K562 (cell line): ENCODE measurements at regions not wholly inside any gene's neighbourhood (a gene's known extent, or its start where the extent isn't known, plus 50 kb on each side); places are given as distances from the start of the nearest gene placed in this dataset.

Experiments
- ATAC-seq: fragments of 200-7000 bp; cut with Tn5 transposase; 3 replicates; pipeline ENCODE4 v1.9.1; 2020; ENCODE audit warnings: moderate library complexity
- BruUV-seq: library from RNA; stranded (reverse); fragments of 400-500 nt; replicated peaks from 2 replicates; lab custom pipeline; 2021; lab: Mats Ljungman, UMichigan
- CTCF ChIA-PET: fragments of 300-600 bp; formaldehyde crosslinking; extraction: SDS; loops from one replicate; lab custom pipeline; 2021; ENCODE audit warnings: low intra/inter-chr PET ratio; lab: Yijun Ruan, JAX
- POLR2A ChIA-PET: fragments of 300-600, 350-650 bp; sonication (Branson Sonifier 250); formaldehyde crosslinking; extraction: SDS; loops from one replicate; lab custom pipeline; 2021; ENCODE audit warnings: antibody characterized with exemption, inconsistent platforms; lab: Yijun Ruan, JAX
- DNase-seq, 4 experiments: peaks; one replicate each; pipeline versions ENCODE4 v3.0.0 to v3.0.0-alpha.2; 2011 to 2018; ENCODE audit warnings: low spot score in 3 of 4, mixed read lengths in 3 of 4; ENCODE audit errors: extremely low read depth in 1 of 4
- FAIRE-seq: peaks from 2 replicates; lab custom pipeline; 2011; peaks lifted over from hg19 to GRCh38; lab: Jason Lieb, UNC
- H2AFZ ChIP-seq: 2 replicates; pipeline ENCODE4 v1.6.0; 2011; ENCODE audit warnings: low read depth, low read length, control low read depth, inconsistent platforms
- H3K27ac ChIP-seq: fragments of 200-600 bp; 3 replicates; pipeline ENCODE4 v1.8.0; 2011; ENCODE audit warnings: low read depth, mild to moderate bottlenecking, control low read depth, inconsistent platforms, low read length, moderate library complexity, mixed read lengths; ENCODE audit errors: extremely low read depth
- H3K27me3 ChIP-seq, 2 experiments: fragments of 300-600 bp in 1 of 2; 2 replicates in 1 of 2; 3 replicates in 1 of 2; pipeline versions ENCODE4 v1.6.0 to v1.8.0; 2011; ENCODE audit warnings: inconsistent platforms in 2 of 2, low read length in 2 of 2, mild to moderate bottlenecking in 1 of 2, mixed read lengths in 1 of 2, moderate library complexity in 1 of 2; ENCODE audit not compliant: control insufficient read depth in 2 of 2, insufficient read depth in 2 of 2
- H3K36me3 ChIP-seq: fragments of 300-600 bp; 3 replicates; pipeline ENCODE4 v1.8.0; 2011; ENCODE audit warnings: mild to moderate bottlenecking, low read length, inconsistent platforms; ENCODE audit not compliant: control insufficient read depth, insufficient read depth
- H3K4me1 ChIP-seq, 2 experiments: fragments of 200-600 bp in 1 of 2; replicated peaks in 1 of 2; 2 replicates in 1 of 2; 3 replicates in 1 of 2; pipeline versions ENCODE4 v1.5.1 to v1.8.0; 2011; ENCODE audit warnings: inconsistent platforms in 2 of 2, low read length in 2 of 2, mild to moderate bottlenecking in 1 of 2, mixed read lengths in 1 of 2, moderate library complexity in 1 of 2; ENCODE audit not compliant: control insufficient read depth in 2 of 2, insufficient read depth in 2 of 2
- H3K4me2 ChIP-seq: 2 replicates; pipeline ENCODE4 v1.6.1; 2011; ENCODE audit warnings: low read length, control low read depth, inconsistent platforms, mixed read lengths; ENCODE audit not compliant: insufficient read depth
- H3K4me3 ChIP-seq: fragments of 200-600 bp; sonication (generic), shearing (Covaris generic); 2 replicates; pipeline ENCODE4 v1.5.1; 2016; ENCODE audit warnings: control low read depth, inconsistent platforms
- H3K79me2 ChIP-seq: fragments of 200-600 bp; 3 replicates; pipeline ENCODE4 v1.8.0; 2011; ENCODE audit warnings: low read length, inconsistent platforms; ENCODE audit not compliant: control insufficient read depth, insufficient read depth
- H3K9ac ChIP-seq, 2 experiments: 2 replicates each; pipeline versions ENCODE4 v1.6.0 to v1.6.1; 2011; ENCODE audit warnings: low read depth in 2 of 2, low read length in 2 of 2, control low read depth in 1 of 2, inconsistent platforms in 1 of 2, mild to moderate bottlenecking in 1 of 2, mixed read lengths in 1 of 2; ENCODE audit not compliant: insufficient read depth in 1 of 2
- H3K9me1 ChIP-seq: one replicate; pipeline ENCODE4 v1.6.0; 2011; ENCODE audit warnings: inconsistent platforms, mild to moderate bottlenecking, low read length, moderate library complexity; ENCODE audit not compliant: control insufficient read depth, insufficient read depth
- H3K9me3 ChIP-seq: replicated peaks from 2 replicates; pipeline ENCODE4 v1.5.1; 2011; ENCODE audit warnings: low read depth, low read length, inconsistent platforms; ENCODE audit not compliant: control insufficient read depth, insufficient read depth
- H4K20me1 ChIP-seq: replicated peaks from 2 replicates; pipeline ENCODE4 v1.6.1; 2011; ENCODE audit warnings: low read length, inconsistent platforms, mixed read lengths; ENCODE audit not compliant: control insufficient read depth, insufficient read depth
- CHD1 ChIP-seq: fragments of 200-600 bp; sonication (generic); IDR thresholded peaks from one replicate; pipeline ENCODE4 v1.6.1; 2012; ENCODE audit warnings: mild to moderate bottlenecking, moderate library complexity, low read length, inconsistent platforms
- HDAC6 ChIP-seq: IDR thresholded peaks from 2 replicates; pipeline ENCODE4 v1.6.1; 2012; ENCODE audit warnings: low read depth, mild to moderate bottlenecking, control low read depth, inconsistent platforms, low read length, moderate library complexity
- RBM15 ChIP-seq: fragments of 200-400 bp; formaldehyde crosslinking; IDR thresholded peaks from 2 replicates; pipeline ENCODE4 v1.6.1; 2018; ENCODE audit warnings: mild to moderate bottlenecking, low read length, moderate library complexity; ENCODE audit not compliant: insufficient read depth
- SPI1 ChIP-seq: IDR thresholded peaks from 2 replicates; pipeline ENCODE4 v1.6.1; 2011; ENCODE audit warnings: low read depth, low read length, control low read depth, borderline replicate concordance
- ZNF121 ChIP-seq: sonication (generic); formaldehyde crosslinking; conservative IDR thresholded peaks from 2 replicates; pipeline ENCODE4 v1.8.0; 2022; ENCODE audit warnings: missing genetic modification reagents
- ZNF766 ChIP-seq: fragments of 200-800 bp; sonication (Bioruptor generic); conservative IDR thresholded peaks from 2 replicates; pipeline ENCODE4 v1.6.1; 2016; ENCODE audit warnings: missing genetic modification characterization, missing compliant biosample characterization
- WGBS: fragments of 100-300 bp; shearing (Covaris generic); methylation state at CpG from one replicate; pipeline ENCODE4 v1.1.6; 2016; ENCODE audit warnings: low coverage, mixed read lengths; ENCODE audit not compliant: insufficient coverage; ENCODE audit errors: missing lambda C conversion rate; 5-methylcytosine and 5-hydroxymethylcytosine counted together
- in situ Hi-C: fragments of 300-500 bp; cut with MboI; formaldehyde crosslinking; loops from 4 replicates; pipeline ENCODE4 v1.15.0; 2018; ENCODE audit warnings: inconsistent platforms, mixed read lengths
- intact Hi-C: fragments of 100-400 bp; cut with micrococcal nuclease; formaldehyde crosslinking; loops from 2 replicates; pipeline ENCODE4 v1.14.2; 2022
- TF ChIP-seq, protein P1 (sequence below), 2 experiments: IDR thresholded peaks; 2 replicates each; pipeline ENCODE4 v1.6.1; 2011; ENCODE audit warnings: borderline replicate concordance in 1 of 2, control low read depth in 1 of 2, low read depth in 1 of 2, low read length in 1 of 2, mild to moderate bottlenecking in 1 of 2, mixed read lengths in 1 of 2, moderate library complexity in 1 of 2; ENCODE audit not compliant: insufficient read depth in 1 of 2, insufficient read length in 1 of 2, poor library complexity in 1 of 2, severe bottlenecking in 1 of 2; ENCODE audit errors: extremely low read depth in 1 of 2
- TF ChIP-seq, protein P2 (sequence below): sonication (generic); formaldehyde crosslinking; IDR thresholded peaks from 2 replicates; pipeline ENCODE4 v1.8.1; 2023; ENCODE audit warnings: missing genetic modification reagents, mild to moderate bottlenecking, borderline replicate concordance

DNA sequence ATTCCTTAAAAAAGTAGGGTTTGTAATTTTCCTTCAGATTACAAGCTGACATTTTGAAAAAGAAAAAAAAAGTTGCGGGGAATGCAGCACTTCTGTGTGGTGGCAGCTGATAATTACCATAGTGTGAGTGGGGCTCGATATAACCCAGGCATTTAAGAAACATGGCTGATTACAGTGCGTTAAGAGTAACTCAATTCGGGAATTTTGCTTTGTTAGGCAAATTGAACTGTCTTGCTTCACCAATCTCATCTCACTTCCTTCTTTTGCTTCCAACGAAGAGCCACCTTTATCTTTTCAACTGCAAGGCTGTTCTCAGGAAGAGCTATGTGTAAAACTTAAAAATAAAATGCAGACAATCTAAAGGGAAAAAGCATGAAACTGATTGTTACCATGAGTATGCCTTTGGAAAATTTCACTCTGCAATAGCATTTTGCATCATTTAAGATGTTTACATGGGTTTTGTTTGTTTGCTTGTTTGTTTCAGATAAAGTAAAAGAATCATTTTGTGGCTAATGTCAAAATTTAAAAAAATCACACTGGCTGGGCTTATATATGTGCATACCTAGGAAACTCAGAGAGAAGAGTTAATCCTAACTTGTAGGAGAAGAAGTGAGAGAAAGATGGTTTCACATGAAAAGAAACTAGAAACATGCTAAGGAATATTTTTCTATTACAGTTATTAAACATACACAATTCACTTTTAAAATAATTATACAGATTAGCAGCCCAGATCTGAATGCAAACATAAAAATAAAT is 295.9 kb upstream of the ATP2B1 start:
- no peak for ATAC-seq
- in situ Hi-C loops, result no loop called here
- POLR2A ChIA-PET, result no interaction called here

DNA sequence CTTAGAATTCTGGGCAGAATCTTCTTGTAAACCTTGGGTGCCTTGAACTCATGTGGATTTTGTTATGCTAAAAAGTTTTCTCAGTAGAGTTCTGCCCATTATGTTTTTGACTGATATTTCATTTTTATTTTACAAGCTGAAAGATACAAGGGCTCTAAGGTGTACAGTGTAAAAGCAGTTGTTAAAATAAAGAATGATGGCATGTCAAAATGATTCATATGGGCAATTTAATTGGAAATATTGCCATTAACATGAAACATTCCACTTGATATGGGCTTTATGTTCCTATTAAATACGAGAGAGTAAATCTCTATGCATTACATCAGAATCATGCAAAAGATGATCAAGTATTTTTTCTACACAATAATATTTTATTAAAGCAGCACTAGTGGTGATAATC is 295.1 kb upstream of the ATP2B1 start:
- POLR2A ChIA-PET, result no interaction called here
- intact Hi-C loops, result no loop called here
- TF ChIP-seq RBM15 (no peak), ZNF121 (no peak), ZNF766 (CRISPR knock-in tag) (no peak), HDAC6 (no peak)
- TF ChIP-seq, protein P1, sequence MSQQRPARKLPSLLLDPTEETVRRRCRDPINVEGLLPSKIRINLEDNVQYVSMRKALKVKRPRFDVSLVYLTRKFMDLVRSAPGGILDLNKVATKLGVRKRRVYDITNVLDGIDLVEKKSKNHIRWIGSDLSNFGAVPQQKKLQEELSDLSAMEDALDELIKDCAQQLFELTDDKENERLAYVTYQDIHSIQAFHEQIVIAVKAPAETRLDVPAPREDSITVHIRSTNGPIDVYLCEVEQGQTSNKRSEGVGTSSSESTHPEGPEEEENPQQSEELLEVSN (IDR thresholded peaks at IDR 0.05; ENCODE audit: borderline replicate concordance in 1 of 2, extremely low read depth in 1 of 2, insufficient read depth in 1 of 2, insufficient read length in 1 of 2, low read depth in 1 of 2, low read length in 1 of 2, poor library complexity in 1 of 2, severe bottlenecking in 1 of 2), result no peak
- TF ChIP-seq, protein P2, sequence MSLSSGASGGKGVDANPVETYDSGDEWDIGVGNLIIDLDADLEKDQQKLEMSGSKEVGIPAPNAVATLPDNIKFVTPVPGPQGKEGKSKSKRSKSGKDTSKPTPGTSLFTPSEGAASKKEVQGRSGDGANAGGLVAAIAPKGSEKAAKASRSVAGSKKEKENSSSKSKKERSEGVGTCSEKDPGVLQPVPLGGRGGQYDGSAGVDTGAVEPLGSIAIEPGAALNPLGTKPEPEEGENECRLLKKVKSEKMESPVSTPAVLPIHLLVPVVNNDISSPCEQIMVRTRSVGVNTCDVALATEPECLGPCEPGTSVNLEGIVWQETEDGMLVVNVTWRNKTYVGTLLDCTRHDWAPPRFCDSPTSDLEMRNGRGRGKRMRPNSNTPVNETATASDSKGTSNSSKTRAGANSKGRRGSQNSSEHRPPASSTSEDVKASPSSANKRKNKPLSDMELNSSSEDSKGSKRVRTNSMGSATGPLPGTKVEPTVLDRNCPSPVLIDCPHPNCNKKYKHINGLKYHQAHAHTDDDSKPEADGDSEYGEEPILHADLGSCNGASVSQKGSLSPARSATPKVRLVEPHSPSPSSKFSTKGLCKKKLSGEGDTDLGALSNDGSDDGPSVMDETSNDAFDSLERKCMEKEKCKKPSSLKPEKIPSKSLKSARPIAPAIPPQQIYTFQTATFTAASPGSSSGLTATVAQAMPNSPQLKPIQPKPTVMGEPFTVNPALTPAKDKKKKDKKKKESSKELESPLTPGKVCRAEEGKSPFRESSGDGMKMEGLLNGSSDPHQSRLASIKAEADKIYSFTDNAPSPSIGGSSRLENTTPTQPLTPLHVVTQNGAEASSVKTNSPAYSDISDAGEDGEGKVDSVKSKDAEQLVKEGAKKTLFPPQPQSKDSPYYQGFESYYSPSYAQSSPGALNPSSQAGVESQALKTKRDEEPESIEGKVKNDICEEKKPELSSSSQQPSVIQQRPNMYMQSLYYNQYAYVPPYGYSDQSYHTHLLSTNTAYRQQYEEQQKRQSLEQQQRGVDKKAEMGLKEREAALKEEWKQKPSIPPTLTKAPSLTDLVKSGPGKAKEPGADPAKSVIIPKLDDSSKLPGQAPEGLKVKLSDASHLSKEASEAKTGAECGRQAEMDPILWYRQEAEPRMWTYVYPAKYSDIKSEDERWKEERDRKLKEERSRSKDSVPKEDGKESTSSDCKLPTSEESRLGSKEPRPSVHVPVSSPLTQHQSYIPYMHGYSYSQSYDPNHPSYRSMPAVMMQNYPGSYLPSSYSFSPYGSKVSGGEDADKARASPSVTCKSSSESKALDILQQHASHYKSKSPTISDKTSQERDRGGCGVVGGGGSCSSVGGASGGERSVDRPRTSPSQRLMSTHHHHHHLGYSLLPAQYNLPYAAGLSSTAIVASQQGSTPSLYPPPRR (CRISPR knock-in tag), result no peak

More for the DNA sequence above, 295.9 kb upstream of the ATP2B1 start:
- Histone ChIP-seq H4K20me1 (no peaks in the 10 kb centered on the region), H3K79me2 (no peaks in the 10 kb centered on the region), H3K9me1 (no peaks in the 10 kb centered on the region), H3K4me3 (no peak overlapping the region), H3K4me1 (no peaks in the 10 kb centered on the region), H3K9me3 (no peaks in the 10 kb centered on the region), H3K4me2 (no peak overlapping the region), H2AFZ (no peak overlapping the region), H3K9ac (no peak overlapping the region), H3K27me3 (no peaks in the 10 kb centered on the region; a peak in 1 of 5 replicates), H3K27ac (no peak overlapping the region), H3K36me3 (no peaks in the 10 kb centered on the region)
- CTCF ChIA-PET, result no interaction called here
- WGBS, result 1% methylated on average over 5 of the region's 5 CpGs
- no TSS peak for BruUV-seq
- TF ChIP-seq SPI1, result 0 out of 2 replicates have a peak, but pooled peaks have one; percentile 31
- TF ChIP-seq CHD1, result no peak
- intact Hi-C loops, result no loop called here
- DNase-seq (no peak), FAIRE-seq (no peak)

More for the DNA sequence above, 295.1 kb upstream of the ATP2B1 start:
- Histone ChIP-seq H4K20me1 (no peaks in the 10 kb centered on the region), H3K27ac (no peak overlapping the region), H3K9me3 (no peaks in the 10 kb centered on the region), H3K4me2 (no peak overlapping the region), H3K9ac (no peak overlapping the region), H3K4me3 (no peak overlapping the region), H2AFZ (no peak overlapping the region), H3K27me3 (no peaks in the 10 kb centered on the region; a peak in 1 of 5 replicates), H3K79me2 (no peaks in the 10 kb centered on the region), H3K36me3 (no peaks in the 10 kb centered on the region), H3K9me1 (no peaks in the 10 kb centered on the region), H3K4me1 (no peaks in the 10 kb centered on the region)
- 0% methylated on average over 1 of the region's 1 CpG for WGBS
- BruUV-seq, result no TSS peak
- FAIRE-seq (no peak), ATAC-seq (no peak), DNase-seq (no peak)
- CTCF ChIA-PET, result no interaction called here
- in situ Hi-C loops, result no loop called here
